ENCODE measurements at regions not wholly inside any gene's neighbourhood (a gene's known extent, or its start where the extent isn't known, plus 50 kb on each side); places are given as distances from the start of the nearest gene placed in this dataset.

DNA sequence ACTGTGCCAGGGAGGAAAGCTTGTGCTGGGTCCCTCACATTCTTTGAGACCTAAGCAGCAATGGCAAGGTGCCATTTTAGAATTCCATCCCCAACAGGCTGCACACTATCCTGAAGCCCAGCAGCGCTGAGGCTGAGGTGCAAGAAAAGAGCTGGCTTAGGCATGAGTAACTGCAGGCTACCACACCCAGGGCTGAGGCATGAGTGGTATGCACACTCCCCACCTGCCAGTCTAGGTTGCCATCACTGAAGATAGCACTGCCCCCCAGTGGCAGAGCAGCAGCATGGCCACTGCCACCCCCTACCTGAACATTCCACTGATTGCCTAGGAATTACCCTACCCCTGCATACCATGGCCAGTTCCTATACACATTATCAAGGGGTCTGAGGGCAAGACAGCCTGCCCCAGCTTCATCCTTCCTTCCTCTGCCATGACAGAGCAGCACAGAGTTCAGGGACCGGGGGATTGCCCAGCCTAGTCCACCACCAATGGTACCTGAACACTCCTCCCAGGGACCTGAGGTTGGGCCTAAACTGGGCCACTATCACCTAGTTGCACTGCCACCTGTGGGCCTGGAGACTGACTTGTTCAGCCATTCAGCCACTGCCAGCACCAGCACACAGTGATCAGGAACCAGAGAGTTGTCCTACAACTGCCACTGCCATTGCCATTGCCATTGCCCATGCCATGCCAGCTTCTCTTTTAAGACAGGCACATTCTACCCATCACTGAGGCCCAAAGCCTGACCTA is 129.8 kb downstream of the SATB1 start:
- in situ Hi-C loops (cut with HindIII; ENCODE audit: low sequenced_read_pairs), result no loop called here

- in situ Hi-C loops (cut with HindIII; ENCODE audit: low sequenced_read_pairs), result no loop called here
These were observed 135.0 kb downstream of the SATB1 start for GRCh38 chr3:18290157-18290556.

DNA sequence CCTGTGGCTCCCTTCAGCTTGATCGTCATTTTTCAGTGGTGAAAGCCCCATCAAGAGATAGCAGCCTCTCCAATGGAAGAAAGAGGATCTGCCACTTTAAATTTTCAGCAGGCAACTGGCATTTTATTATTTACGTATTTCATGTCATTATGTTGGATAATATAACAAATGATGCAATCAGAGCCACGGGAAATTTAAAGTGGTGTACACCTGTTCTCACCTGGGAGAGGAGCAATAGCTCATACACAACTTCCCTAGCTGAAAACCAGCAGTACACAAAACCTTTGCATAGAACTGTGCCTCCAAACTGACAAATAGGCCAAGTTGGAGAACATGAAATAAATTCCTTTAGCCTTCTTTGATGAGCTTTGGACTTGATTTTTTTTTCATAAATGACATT is 136.9 kb downstream of the SATB1 start:
- in situ Hi-C loops (cut with HindIII; ENCODE audit: low sequenced_read_pairs), result no loop called here

DNA sequence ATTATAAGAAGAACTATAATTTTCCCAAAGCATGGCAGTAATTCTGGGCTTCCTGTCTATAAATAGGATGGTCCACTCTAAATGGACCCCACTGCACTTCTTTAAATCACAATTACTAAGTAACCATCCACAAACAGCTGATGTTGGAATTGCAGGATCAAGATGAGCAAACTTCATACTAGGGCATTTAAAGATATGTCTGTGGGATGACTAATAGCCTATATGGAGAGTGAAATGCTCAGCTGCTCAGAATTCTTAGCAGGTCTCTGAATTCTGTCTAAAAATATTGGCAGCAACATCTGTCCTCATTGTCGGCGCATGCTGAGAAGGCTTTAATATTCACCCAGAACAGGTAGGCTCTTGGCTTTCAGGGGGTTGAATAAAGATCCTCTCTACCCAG is 140.4 kb downstream of the SATB1 start:
- in situ Hi-C loops (cut with HindIII; ENCODE audit: low sequenced_read_pairs), result no loop called here

DNA sequence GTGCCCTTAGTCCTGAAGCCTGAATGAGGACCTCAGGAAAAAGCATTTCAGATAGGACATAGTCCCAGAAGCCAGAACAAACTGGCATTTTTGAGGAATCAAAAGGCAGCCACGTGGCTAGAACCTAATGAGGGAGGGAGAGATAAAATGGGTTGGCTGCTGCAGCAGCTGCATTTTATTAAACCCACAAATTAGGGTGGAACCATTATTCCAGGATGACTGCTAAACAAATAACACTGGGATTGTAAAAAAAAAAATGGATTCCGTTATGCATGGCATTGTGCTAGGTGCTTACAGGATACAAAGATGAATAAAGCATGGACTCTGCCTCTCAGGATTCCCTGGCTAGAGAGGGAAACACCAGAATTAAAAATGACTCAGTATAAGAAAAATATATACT is 141.5 kb downstream of the SATB1 start:
- in situ Hi-C loops (cut with HindIII; ENCODE audit: low sequenced_read_pairs), result no loop called here

DNA sequence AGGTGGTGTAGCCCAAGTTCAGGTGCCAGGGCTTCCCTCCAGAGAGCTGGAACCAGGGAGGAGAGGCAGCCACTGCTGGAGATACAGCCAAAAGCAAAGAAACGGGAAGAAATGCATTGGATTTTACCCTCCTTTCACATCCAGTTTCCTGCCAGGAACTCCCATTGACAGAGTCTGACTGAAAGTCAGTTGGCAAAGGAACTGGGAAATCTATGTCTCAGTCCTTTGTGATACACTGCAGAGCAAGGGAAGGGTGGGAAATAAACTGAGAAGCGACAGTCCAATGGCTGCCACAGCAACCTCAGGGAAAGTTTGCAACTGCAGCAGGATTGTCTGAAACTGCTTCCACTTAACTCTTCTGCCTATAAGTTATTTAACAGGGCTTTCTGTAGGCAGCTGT is 142.6 kb downstream of the SATB1 start:
- in situ Hi-C loops (cut with HindIII; ENCODE audit: low sequenced_read_pairs), result no loop called here

GRCh38 chr3:18279226-18279737 is 145.9 kb downstream of the SATB1 start:
- in situ Hi-C loops (cut with HindIII; ENCODE audit: low sequenced_read_pairs), result no loop called here

DNA sequence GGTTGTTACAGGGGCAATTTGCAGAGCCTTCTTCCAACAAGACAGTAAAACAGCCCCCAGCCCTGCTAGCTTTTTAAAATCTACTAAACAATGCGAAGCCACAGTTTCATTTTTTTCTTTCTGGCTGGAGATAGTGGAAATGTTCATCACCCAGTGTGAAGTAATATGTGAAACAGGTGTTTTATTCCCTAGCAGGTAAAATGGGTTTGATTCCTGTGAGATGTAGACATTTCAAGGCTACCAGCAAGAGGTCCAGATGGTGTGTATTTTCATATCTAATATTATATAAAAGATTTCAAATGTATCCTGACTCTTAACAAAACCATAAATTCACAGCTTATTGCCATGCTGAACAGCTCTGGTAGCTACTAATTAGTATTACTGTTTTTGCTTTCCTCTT is 160.3 kb downstream of the SATB1 start:
- in situ Hi-C loops (cut with HindIII; ENCODE audit: low sequenced_read_pairs), result no loop called here

DNA sequence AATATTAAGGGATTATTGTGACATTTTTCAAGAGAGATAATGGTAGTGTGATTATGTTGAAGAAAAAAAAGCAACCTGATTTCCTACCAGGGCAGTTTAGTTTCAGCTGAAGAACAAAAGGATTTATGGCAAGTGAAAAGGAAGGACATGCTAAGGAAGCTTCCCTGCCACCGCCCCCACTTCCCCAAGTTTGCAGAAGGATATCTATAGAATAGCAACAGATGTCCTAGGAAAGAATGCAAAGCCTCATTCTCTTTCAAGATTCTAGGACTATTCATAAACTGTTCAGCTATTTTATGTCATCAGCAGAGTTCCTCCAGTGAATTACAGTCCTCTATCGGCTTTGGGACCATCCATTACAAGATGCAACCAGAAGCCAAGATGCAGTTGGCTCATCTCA is 160.8 kb downstream of the SATB1 start:
- in situ Hi-C loops (cut with HindIII; ENCODE audit: low sequenced_read_pairs), result no loop called here

DNA sequence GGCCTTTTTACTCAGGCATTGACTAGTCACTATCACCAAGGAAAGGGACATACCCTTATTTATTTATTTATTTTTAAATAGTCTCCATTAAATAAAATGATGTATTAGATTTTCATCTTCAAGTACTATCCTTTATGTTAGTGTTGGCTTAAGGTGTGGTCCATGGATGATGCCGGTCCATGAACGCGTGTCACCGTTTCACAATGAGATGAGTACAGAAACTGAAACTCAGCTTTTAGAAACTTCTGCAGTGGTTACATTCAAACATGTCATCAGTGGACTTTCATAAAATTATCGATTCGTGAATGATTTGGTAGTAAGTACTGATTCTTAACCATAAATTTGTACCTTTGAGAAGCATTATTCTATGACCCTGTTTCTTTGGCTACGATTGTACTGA is 166.6 kb downstream of the SATB1 start:
- in situ Hi-C loops (cut with HindIII; ENCODE audit: low sequenced_read_pairs), result no loop called here

GRCh38 chr3:18252578-18252977 is 172.6 kb downstream of the SATB1 start:
- in situ Hi-C loops (cut with HindIII; ENCODE audit: low sequenced_read_pairs), result no loop called here

DNA sequence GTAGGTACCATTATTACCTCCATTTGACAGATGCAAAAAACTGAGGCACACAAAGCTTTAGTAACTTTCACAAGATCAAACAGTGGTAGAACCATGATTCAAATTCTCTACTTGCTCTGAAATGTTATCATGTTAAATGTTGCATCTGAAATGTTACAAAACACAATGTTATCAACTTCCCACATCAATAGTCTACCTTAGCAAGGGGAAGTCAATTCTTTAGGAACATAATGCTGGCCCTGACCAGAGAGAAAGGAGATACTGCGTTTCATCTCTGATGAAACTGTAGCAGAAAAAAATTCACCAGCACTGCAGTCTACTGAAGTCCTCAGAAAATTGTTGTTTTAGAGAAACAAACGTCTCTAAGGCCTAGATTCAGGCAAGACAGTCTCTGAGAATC is 174.1 kb downstream of the SATB1 start:
- in situ Hi-C loops (cut with HindIII; ENCODE audit: low sequenced_read_pairs), result no loop called here

DNA sequence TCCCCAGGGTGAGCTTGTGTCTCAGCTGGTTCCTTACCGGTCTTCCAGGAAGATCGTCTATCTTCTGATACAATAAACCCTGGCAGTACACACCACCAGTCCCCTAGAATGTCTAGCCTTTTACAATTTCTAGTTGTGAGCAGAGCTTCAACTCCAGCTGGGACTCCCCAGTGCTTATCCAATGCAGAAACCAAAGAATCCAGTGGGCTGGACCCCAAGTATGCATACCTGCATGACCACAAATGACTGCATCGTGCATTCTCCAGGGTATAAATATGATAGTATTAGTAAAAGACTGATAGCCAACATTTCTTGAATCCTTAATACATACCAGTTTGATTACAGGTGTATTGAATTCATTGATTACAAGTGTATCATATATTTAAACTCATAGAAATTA is 176.0 kb downstream of the SATB1 start:
- in situ Hi-C loops (cut with HindIII; ENCODE audit: low sequenced_read_pairs), result no loop called here

GRCh38 chr3:18247776-18248310 is 177.3 kb downstream of the SATB1 start:
- in situ Hi-C loops (cut with HindIII; ENCODE audit: low sequenced_read_pairs), result no loop called here

DNA sequence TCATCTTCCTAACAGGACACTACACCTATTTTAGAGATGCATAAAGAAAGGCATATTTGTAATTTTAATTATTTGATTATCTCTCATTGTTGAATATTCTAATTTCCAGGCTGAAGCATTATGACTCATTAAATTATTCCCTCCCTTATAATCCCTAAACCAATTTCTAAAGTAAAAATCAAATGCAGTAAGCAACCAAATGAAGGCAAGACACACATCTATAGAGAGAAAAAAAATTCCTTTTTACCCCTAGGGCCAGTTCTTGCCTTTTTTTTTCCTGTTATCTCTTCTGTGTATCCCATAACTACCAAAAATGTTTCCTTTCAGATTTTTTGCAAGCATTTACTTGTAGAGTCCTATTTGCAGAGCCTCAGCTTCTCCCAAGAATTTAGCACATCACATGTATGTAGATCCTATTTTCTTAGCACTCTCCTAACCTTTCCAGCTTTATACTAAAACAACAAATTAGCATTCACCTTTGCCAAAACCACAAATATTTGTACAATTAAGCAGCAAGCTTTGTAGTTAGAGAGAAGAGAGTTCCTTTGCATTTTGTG is 177.9 kb downstream of the SATB1 start:
- in situ Hi-C loops (cut with HindIII; ENCODE audit: low sequenced_read_pairs), result no loop called here

DNA sequence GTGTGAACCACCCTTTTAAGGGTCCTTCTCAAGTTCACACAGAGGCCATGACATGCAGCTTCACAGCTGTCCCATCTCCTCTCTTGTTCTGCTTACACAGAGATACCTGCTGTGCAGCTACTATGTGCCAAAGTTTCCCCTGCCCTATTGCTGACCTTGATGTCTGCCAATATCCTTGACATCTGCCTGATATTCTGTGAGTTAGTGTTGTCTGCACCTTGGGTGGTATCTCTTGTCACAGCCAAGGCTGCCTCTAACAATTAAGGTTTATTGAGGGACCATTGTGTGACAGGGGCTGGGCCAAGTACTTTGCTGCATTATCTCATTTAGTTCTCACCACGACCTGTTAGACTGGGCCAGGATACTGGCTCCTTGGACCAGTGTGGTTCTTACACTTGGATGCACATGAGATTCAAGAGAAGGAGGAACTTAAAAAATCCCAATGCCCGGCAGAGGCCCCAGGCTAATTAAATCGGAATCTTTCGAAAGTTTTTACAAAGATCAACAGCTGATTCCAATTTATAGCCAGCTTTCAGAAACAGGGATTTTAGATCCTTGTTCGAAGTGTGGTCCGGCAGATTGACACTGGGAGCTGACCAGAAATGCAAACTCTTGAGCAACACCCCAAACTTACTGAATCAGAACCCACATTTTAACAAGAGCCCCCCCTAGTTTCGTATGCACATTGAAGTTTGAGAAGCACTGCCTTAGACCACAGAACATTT is 178.6 kb downstream of the SATB1 start:
- in situ Hi-C loops (cut with HindIII; ENCODE audit: low sequenced_read_pairs), result no loop called here

- in situ Hi-C loops (cut with HindIII; ENCODE audit: low sequenced_read_pairs), result no loop called here
These were observed 179.4 kb downstream of the SATB1 start for GRCh38 chr3:18245721-18246120.

- in situ Hi-C loops (cut with HindIII; ENCODE audit: low sequenced_read_pairs), result no loop called here
These were observed 183.3 kb downstream of the SATB1 start for GRCh38 chr3:18241837-18242236.

GRCh38 chr3:18239674-18240073 is 185.5 kb downstream of the SATB1 start:
- in situ Hi-C loops (cut with HindIII; ENCODE audit: low sequenced_read_pairs), result no loop called here

GRCh38 chr3:18238746-18239331 is 186.3 kb downstream of the SATB1 start:
- in situ Hi-C loops (cut with HindIII; ENCODE audit: low sequenced_read_pairs), result no loop called here

DNA sequence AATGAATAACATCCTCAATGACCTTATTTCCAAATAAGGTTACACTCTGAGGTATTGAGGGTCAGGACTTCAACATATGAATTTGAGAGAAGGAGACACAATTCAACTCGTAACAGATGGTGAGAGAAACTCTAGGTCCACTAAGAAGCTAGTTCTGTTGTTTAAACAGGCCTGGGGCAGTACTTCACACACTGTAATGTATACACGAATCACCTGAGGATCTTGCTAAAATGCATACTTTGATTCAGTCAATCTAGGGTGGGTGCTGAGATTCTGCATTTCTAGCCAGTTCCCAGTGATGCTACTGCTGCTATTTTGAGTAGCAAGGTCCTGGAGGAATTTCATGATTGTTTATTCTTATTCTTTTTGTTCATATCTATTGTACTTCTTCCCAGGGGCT is 186.8 kb downstream of the SATB1 start:
- in situ Hi-C loops (cut with HindIII; ENCODE audit: low sequenced_read_pairs), result no loop called here

All from DLD1 (cell line).